ENCODE measurements at regions not wholly inside any gene's neighbourhood (a gene's known extent, or its start where the extent isn't known, plus 50 kb on each side); places are given as distances from the start of the nearest gene placed in this dataset.

DNA sequence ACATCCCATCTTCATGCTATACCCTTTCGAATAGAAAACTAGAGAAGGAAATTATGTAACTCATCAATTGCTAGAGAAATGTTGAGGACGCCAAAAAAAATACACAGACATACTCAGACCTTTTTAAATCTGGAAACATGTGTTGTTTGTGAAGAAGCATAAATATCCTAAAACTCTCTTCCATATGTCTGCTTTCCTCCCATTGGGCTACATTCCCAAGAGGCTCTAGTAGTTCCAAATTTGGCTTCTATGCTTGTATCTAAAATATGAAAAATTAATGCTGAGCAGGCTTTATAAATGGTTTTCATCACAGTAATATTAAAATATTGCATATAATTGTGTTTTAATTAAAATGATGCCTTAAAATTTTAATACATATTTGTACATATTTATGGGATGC, 297.9 kb upstream of the PSMD7 start:
- H3K9me3 Mint-ChIP-seq, result peaks cover 2% of the 10 kb centered on the region
- H3K4me3 Mint-ChIP-seq, result no peak overlapping the region
- no peak overlapping the region for H3K27ac Mint-ChIP-seq
- peaks cover 18% of the 10 kb centered on the region for H3K4me1 Mint-ChIP-seq (ENCODE audit: unreplicated experiment)
- DNase-seq (ENCODE audit: extremely low spot score, unreplicated experiment), result no peak
- H3K27me3 Mint-ChIP-seq, result no peaks in the 10 kb centered on the region
- TF ChIP-seq CTCF (conservative IDR thresholded peaks at IDR 0.05), result no peak
- H3K36me3 Mint-ChIP-seq, result no peaks in the 10 kb centered on the region

GRCh38 chr16:73997971-73998370, 298.6 kb upstream of the PSMD7 start:
- Mint-ChIP-seq H3K4me3 (no peak overlapping the region), H3K27me3 (no peaks in the 10 kb centered on the region), H3K36me3 (no peaks in the 10 kb centered on the region), H3K27ac (no peak overlapping the region), H3K9me3 (no peaks in the 10 kb centered on the region), H3K4me1 (ENCODE audit: unreplicated experiment) (peaks cover 18% of the 10 kb centered on the region)
- DNase-seq (ENCODE audit: extremely low spot score, unreplicated experiment), result no peak
- no peak for TF ChIP-seq CTCF (conservative IDR thresholded peaks at IDR 0.05)

- no peak overlapping the region for H3K4me3 Mint-ChIP-seq
- TF ChIP-seq CTCF (conservative IDR thresholded peaks at IDR 0.05), result no peak
These were observed 299.3 kb upstream of the PSMD7 start for GRCh38 chr16:73997340-73997711.

DNA sequence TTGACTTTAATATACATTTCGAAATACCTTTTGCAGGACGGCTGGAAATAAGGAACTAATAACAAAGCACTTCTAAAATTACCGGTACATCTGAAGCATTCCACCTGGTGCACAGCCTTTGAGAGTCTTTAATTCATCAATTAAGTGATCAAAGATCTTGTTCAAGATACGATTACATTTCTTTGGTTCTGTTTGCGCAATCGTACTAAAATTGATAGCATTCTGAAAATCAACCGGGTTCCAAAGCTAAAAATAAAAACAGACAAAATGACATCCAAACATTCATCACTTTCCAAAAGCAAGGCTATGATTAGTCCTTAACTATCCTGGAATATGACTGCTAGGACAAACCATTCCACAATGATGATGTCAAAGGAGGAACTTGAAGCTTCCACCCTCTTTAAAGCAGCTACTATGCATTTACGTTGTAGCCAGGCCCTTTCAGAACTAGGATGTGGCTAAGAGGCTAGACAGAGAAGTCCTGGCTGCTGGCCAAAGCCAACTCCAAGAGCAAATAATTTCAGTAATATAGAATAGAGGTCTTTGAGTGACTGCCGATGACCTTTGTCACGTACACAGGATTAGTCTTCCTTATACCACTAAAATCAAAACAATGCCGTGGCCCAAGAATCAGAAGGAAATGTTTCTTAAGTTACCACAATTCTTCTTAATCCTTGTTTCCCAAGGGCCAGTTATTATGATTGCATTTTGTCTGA, 299.8 kb upstream of the PSMD7 start:
- no peaks in the 10 kb centered on the region for H3K36me3 Mint-ChIP-seq
- H3K27ac Mint-ChIP-seq, result no peak overlapping the region
- no peak overlapping the region for H3K4me3 Mint-ChIP-seq
- H3K27me3 Mint-ChIP-seq, result no peaks in the 10 kb centered on the region
- TF ChIP-seq CTCF (conservative IDR thresholded peaks at IDR 0.05), result no peak
- DNase-seq (ENCODE audit: extremely low spot score, unreplicated experiment), result no peak
- H3K4me1 Mint-ChIP-seq (ENCODE audit: unreplicated experiment), result peaks cover 18% of the 10 kb centered on the region
- no peaks in the 10 kb centered on the region for H3K9me3 Mint-ChIP-seq

More at GRCh38 chr16:73997340-73997711, 299.3 kb upstream of the PSMD7 start:
- no peaks in the 10 kb centered on the region for H3K9me3 Mint-ChIP-seq
- no peaks in the 10 kb centered on the region for H3K27me3 Mint-ChIP-seq
- no peak overlapping the region for H3K27ac Mint-ChIP-seq
- DNase-seq (ENCODE audit: extremely low spot score, unreplicated experiment), result no peak
- H3K4me1 Mint-ChIP-seq (ENCODE audit: unreplicated experiment), result peaks cover 18% of the 10 kb centered on the region
- no peaks in the 10 kb centered on the region for H3K36me3 Mint-ChIP-seq

- TF ChIP-seq CTCF (conservative IDR thresholded peaks at IDR 0.05), result no peak
- H3K27me3 Mint-ChIP-seq, result no peaks in the 10 kb centered on the region
- no peak overlapping the region for H3K27ac Mint-ChIP-seq
- H3K9me3 Mint-ChIP-seq, result no peaks in the 10 kb centered on the region
- H3K4me3 Mint-ChIP-seq, result no peak overlapping the region
- no peak for DNase-seq (ENCODE audit: extremely low spot score, unreplicated experiment)
- H3K4me1 Mint-ChIP-seq (ENCODE audit: unreplicated experiment), result peaks cover 18% of the 10 kb centered on the region
- H3K36me3 Mint-ChIP-seq, result no peaks in the 10 kb centered on the region
These were observed 302.7 kb upstream of the PSMD7 start for GRCh38 chr16:73993878-73994277.

GRCh38 chr16:73978407-73978784, 318.2 kb upstream of the PSMD7 start:
- Mint-ChIP-seq H3K4me3 (no peak overlapping the region), H3K9me3 (no peaks in the 10 kb centered on the region)

More at GRCh38 chr16:73978407-73978784, 318.2 kb upstream of the PSMD7 start:
- Mint-ChIP-seq H3K27ac (no peak overlapping the region), H3K27me3 (peaks cover 8% of the 10 kb centered on the region), H3K4me1 (ENCODE audit: unreplicated experiment) (no peaks in the 10 kb centered on the region), H3K36me3 (no peaks in the 10 kb centered on the region)
- no peak for TF ChIP-seq CTCF (conservative IDR thresholded peaks at IDR 0.05)
- DNase-seq (ENCODE audit: extremely low spot score, unreplicated experiment), result no peak
